OCI-LY3 (cell line): ENCODE measurements at regions not wholly inside any gene's neighbourhood (a gene's known extent, or its start where the extent isn't known, plus 50 kb on each side); places are given as distances from the start of the nearest gene placed in this dataset.
"Not testable (repeated sequence)": the region's sequence is repeated elsewhere in the genome, so short reads cannot be mapped to it uniquely, and the experiment has no call there.

Experiments used
- H2AFZ ChIP-seq: fragments of 200-600, 300-600 bp; shearing (Covaris generic); 2 replicates; pipeline ENCODE4 v1.6.0; 2014; ENCODE audit warnings: antibody characterized with exemption, low read depth, low read length
- H3K27ac ChIP-seq: fragments of 200-600, 300-600 bp; sonication (generic); 2 replicates; pipeline ENCODE4 v1.5.1; 2014; ENCODE audit warnings: mild to moderate bottlenecking, low read length, moderate library complexity, mixed read lengths
- H3K27me3 ChIP-seq: fragments of 200-600, 300-600 bp; sonication (generic); 2 replicates; pipeline ENCODE4 v1.6.1; 2014; ENCODE audit warnings: low read depth, low read length, mixed read lengths
- H3K36me3 ChIP-seq: fragments of 200-600, 300-600 bp; sonication (generic); replicated peaks from 2 replicates; pipeline ENCODE3; 2014; ENCODE audit warnings: low read depth, low read length, mixed read lengths
- H3K4me1 ChIP-seq: fragments of 300-600, 200-600 bp; sonication (generic); 2 replicates; pipeline ENCODE4 v1.6.1; 2014; ENCODE audit warnings: low read length, mixed read lengths
- H3K4me2 ChIP-seq: fragments of 200-600, 300-600 bp; sonication (generic); 2 replicates; pipeline ENCODE4 v1.6.1; 2014; ENCODE audit warnings: low read length, mixed read lengths
- H3K4me3 ChIP-seq: fragments of 300-600, 200-600 bp; sonication (generic); 2 replicates; pipeline ENCODE4 v1.5.1; 2014; ENCODE audit warnings: antibody characterized with exemption, mild to moderate bottlenecking, low read length, moderate library complexity
- H3K79me2 ChIP-seq: fragments of 300-600, 200-600 bp; shearing (Covaris generic); 2 replicates; pipeline ENCODE4 v1.6.1; 2014; ENCODE audit warnings: mild to moderate bottlenecking, low read length, mixed read lengths
- H3K9ac ChIP-seq: fragments of 300-600, 200-600 bp; shearing (Covaris generic); 2 replicates; pipeline ENCODE4 v1.6.0; 2014; ENCODE audit warnings: mild to moderate bottlenecking, low read length, moderate library complexity
- H3K9me3 ChIP-seq: fragments of 200-600, 300-600 bp; shearing (Covaris generic); 2 replicates; pipeline ENCODE4 v1.6.1; 2014; ENCODE audit warnings: low read length, mixed read lengths; ENCODE audit not compliant: insufficient read depth
- H4K20me1 ChIP-seq: fragments of 200-600, 300-600 bp; sonication (generic); 2 replicates; pipeline ENCODE4 v1.6.1; 2016; ENCODE audit warnings: low read length, mixed read lengths; ENCODE audit not compliant: insufficient read depth
- CTCF ChIP-seq: fragments of 200-600, 300-600 bp; sonication (generic); IDR thresholded peaks from 2 replicates; pipeline ENCODE4 v1.5.1; 2014; ENCODE audit warnings: antibody characterized with exemption, low read length, low read depth
- EZH2phosphoT487 ChIP-seq: fragments of 200-600 bp; shearing (Covaris generic); IDR thresholded peaks from 2 replicates; pipeline ENCODE4 v1.6.1; 2018; ENCODE audit warnings: antibody characterized with exemption, mixed run types, low read depth

GRCh38 chr4:179695175-179695574, 2252.9 kb upstream of the AGA start:
- no peak overlapping the region for H3K9ac ChIP-seq
- TF ChIP-seq CTCF (no peak), EZH2phosphoT487 (no peak)
- no peaks in the 10 kb centered on the region for H3K27me3 ChIP-seq
- no peak overlapping the region for H3K27ac ChIP-seq
- no peak overlapping the region for H3K4me2 ChIP-seq
- H3K36me3 ChIP-seq = no peaks in the 10 kb centered on the region
- no peak overlapping the region for H2AFZ ChIP-seq
- H3K9me3 ChIP-seq = no peaks in the 10 kb centered on the region
- H3K4me1 ChIP-seq = no peaks in the 10 kb centered on the region
- H3K4me3 ChIP-seq = no peak overlapping the region
- H4K20me1 ChIP-seq = no peaks in the 10 kb centered on the region
- no peaks in the 10 kb centered on the region for H3K79me2 ChIP-seq

GRCh38 chr4:179698321-179698720, 2256.1 kb upstream of the AGA start:
- Histone ChIP-seq H3K4me2 (no peak overlapping the region), H3K4me3 (no peak overlapping the region), H3K36me3 (no peaks in the 10 kb centered on the region), H3K79me2 (no peaks in the 10 kb centered on the region), H3K27me3 (no peaks in the 10 kb centered on the region), H2AFZ (no peak overlapping the region), H4K20me1 (no peaks in the 10 kb centered on the region), H3K4me1 (no peaks in the 10 kb centered on the region), H3K9ac (no peak overlapping the region), H3K9me3 (no peaks in the 10 kb centered on the region), H3K27ac (no peak overlapping the region)
- TF ChIP-seq EZH2phosphoT487 = no peak
- no peak for TF ChIP-seq CTCF

- Histone ChIP-seq H3K36me3 (no peaks in the 10 kb centered on the region), H3K9ac (no peak overlapping the region), H3K9me3 (no peaks in the 10 kb centered on the region), H3K27me3 (no peaks in the 10 kb centered on the region), H2AFZ (no peak overlapping the region), H3K4me2 (no peak overlapping the region), H3K79me2 (no peaks in the 10 kb centered on the region), H3K4me3 (no peak overlapping the region), H3K27ac (no peak overlapping the region), H3K4me1 (peaks cover 9% of the 10 kb centered on the region; the same call in 1 of the 2 replicates), H4K20me1 (no peaks in the 10 kb centered on the region)
- TF ChIP-seq EZH2phosphoT487 (no peak), CTCF (no peak)
Measured at GRCh38 chr4:179709961-179710624, 2267.9 kb upstream of the AGA start.

- H3K9me3 ChIP-seq = no peaks in the 10 kb centered on the region
- H3K36me3 ChIP-seq = no peaks in the 10 kb centered on the region
- H3K27ac ChIP-seq = no peak overlapping the region
- TF ChIP-seq EZH2phosphoT487 = no peak
- no peak for TF ChIP-seq CTCF
- H4K20me1 ChIP-seq = no peaks in the 10 kb centered on the region
- H3K4me2 ChIP-seq = no peak overlapping the region
- H3K27me3 ChIP-seq = no peaks in the 10 kb centered on the region
- H3K79me2 ChIP-seq = no peaks in the 10 kb centered on the region
- H3K4me1 ChIP-seq = peaks cover 4% of the 10 kb centered on the region; the same call in 1 of the 2 replicates
- H3K9ac ChIP-seq = no peak overlapping the region
- no peak overlapping the region for H3K4me3 ChIP-seq
- no peak overlapping the region for H2AFZ ChIP-seq
Measured at GRCh38 chr4:179719766-179720450, 2277.7 kb upstream of the AGA start.

GRCh38 chr4:179726491-179726890, 2284.3 kb upstream of the AGA start:
- not testable (repeated sequence) for H3K9ac ChIP-seq, H3K27me3 ChIP-seq, H3K36me3 ChIP-seq, H3K4me2 ChIP-seq, H3K79me2 ChIP-seq, H3K4me1 ChIP-seq, H3K9me3 ChIP-seq, H3K4me3 ChIP-seq, H2AFZ ChIP-seq, H3K27ac ChIP-seq, H4K20me1 ChIP-seq
